Osteoblast (primary cell): ENCODE measurements at regions not wholly inside any gene's neighbourhood (a gene's known extent, or its start where the extent isn't known, plus 50 kb on each side); places are given as distances from the start of the nearest gene placed in this dataset.
"Not testable (repeated sequence)": the region's sequence is repeated elsewhere in the genome, so short reads cannot be mapped to it uniquely, and the experiment has no call there.

ENCODE experiments used
- DNase-seq: peaks from one replicate; pipeline ENCODE4 v3.0.0; 2011; ENCODE audit warnings: low spot score, mixed read lengths; ENCODE audit not compliant: insufficient read length; ENCODE audit errors: missing footprints
- H2AFZ ChIP-seq: 2 replicates; pipeline ENCODE4 v1.6.0; 2011; ENCODE audit warnings: mild to moderate bottlenecking, low read length
- H3K27ac ChIP-seq: 2 replicates; pipeline ENCODE4 v1.5.1; 2011; ENCODE audit warnings: mild to moderate bottlenecking, low read depth, low read length, moderate library complexity
- H3K27me3 ChIP-seq: 2 replicates; pipeline ENCODE4 v1.6.0; 2012; ENCODE audit warnings: mild to moderate bottlenecking, control low read depth, inconsistent platforms, low read length, moderate library complexity; ENCODE audit not compliant: insufficient read depth
- H3K36me3 ChIP-seq: 2 replicates; pipeline ENCODE4 v1.5.1; 2011; ENCODE audit warnings: mild to moderate bottlenecking, low read length, control low read depth, moderate library complexity; ENCODE audit not compliant: insufficient read depth
- H3K4me1 ChIP-seq: 2 replicates; pipeline ENCODE4 v1.5.1; 2011; ENCODE audit warnings: mild to moderate bottlenecking, low read length, control low read depth, moderate library complexity; ENCODE audit not compliant: insufficient read depth
- H3K4me2 ChIP-seq: 2 replicates; pipeline ENCODE4 v1.6.0; 2011; ENCODE audit warnings: mild to moderate bottlenecking, low read length; ENCODE audit not compliant: insufficient read depth
- H3K4me3 ChIP-seq: fragments of 200-600 bp; sonication (generic); 3 replicates; pipeline ENCODE4 v1.5.1; 2012; ENCODE audit warnings: mild to moderate bottlenecking, low read length, inconsistent platforms; ENCODE audit not compliant: insufficient read depth
- H3K79me2 ChIP-seq: 2 replicates; pipeline ENCODE4 v1.6.0; 2012; ENCODE audit warnings: mild to moderate bottlenecking, low read length, control low read depth, inconsistent platforms; ENCODE audit not compliant: insufficient read depth
- H3K9me3 ChIP-seq: 2 replicates; pipeline ENCODE4 v1.5.1; 2011; ENCODE audit warnings: low read depth, low read length, control low read depth
- H4K20me1 ChIP-seq: 2 replicates; pipeline ENCODE4 v1.6.0; 2012; ENCODE audit warnings: mild to moderate bottlenecking, low read length, control low read depth; ENCODE audit not compliant: insufficient read depth

GRCh38 chr7:63555226-63555994 is 443.2 kb upstream of the ZNF722 start:
- H3K4me2 ChIP-seq, H3K79me2 ChIP-seq, H3K4me1 ChIP-seq, H3K9me3 ChIP-seq, H2AFZ ChIP-seq, H3K36me3 ChIP-seq, H3K27ac ChIP-seq, H3K4me3 ChIP-seq, H4K20me1 ChIP-seq, H3K27me3 ChIP-seq, DNase-seq: not testable (repeated sequence)

GRCh38 chr7:63556223-63556622 is 442.4 kb upstream of the ZNF722 start:
- H3K79me2 ChIP-seq, H3K27ac ChIP-seq, H3K4me2 ChIP-seq, H3K9me3 ChIP-seq, H4K20me1 ChIP-seq, H3K4me3 ChIP-seq, H3K36me3 ChIP-seq, DNase-seq, H3K27me3 ChIP-seq, H2AFZ ChIP-seq, H3K4me1 ChIP-seq: not testable (repeated sequence)

- not testable (repeated sequence) for H3K4me3 ChIP-seq, H3K4me1 ChIP-seq, DNase-seq, H3K4me2 ChIP-seq, H4K20me1 ChIP-seq, H3K27me3 ChIP-seq, H3K79me2 ChIP-seq, H3K36me3 ChIP-seq, H3K9me3 ChIP-seq, H2AFZ ChIP-seq, H3K27ac ChIP-seq
These were observed 439.6 kb upstream of the ZNF722 start for GRCh38 chr7:63559016-63559415.

DNA sequence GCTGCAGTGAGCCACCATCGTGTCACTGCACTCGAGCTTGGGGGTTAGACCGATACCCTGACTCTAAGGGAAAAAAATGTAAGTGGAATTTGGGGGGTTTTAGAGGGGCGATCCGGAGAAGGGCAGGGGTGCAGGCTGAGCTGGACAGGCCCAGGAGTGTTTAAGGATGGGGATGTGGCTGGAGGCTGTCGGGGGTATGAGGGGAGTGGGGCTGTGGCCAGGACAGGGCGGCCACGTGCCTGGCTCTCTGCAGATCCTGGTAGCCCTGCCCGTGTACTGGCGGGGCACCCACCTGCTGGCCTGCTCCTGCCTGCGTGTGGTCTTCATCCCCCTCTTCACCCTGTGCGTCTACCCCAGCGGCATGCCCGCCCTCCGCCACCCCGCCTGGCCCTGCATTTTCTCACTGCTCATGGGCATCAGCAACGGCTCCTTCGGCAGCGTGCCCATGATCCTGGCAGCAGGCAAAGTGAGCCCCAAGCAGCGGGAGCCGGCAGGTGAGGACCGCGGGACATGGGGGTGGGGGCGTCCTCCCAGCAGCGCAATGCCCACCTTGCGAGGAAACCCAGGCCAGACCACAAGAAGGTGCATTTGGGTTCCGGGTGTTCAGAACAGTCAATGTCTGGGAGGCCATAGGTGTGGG is 438.7 kb upstream of the ZNF722 start:
- H3K79me2 ChIP-seq, H3K36me3 ChIP-seq, H2AFZ ChIP-seq, H3K27ac ChIP-seq, H3K4me1 ChIP-seq, H3K4me2 ChIP-seq, H4K20me1 ChIP-seq, H3K9me3 ChIP-seq, H3K4me3 ChIP-seq, H3K27me3 ChIP-seq: not testable (repeated sequence)
- DNase-seq: peak; percentile 90

GRCh38 chr7:63561911-63562310 is 436.7 kb upstream of the ZNF722 start:
- not testable (repeated sequence) for H3K4me2 ChIP-seq, H3K9me3 ChIP-seq, H3K27ac ChIP-seq, H3K36me3 ChIP-seq, H4K20me1 ChIP-seq, H2AFZ ChIP-seq, H3K79me2 ChIP-seq, DNase-seq, H3K4me1 ChIP-seq, H3K27me3 ChIP-seq, H3K4me3 ChIP-seq

- H2AFZ ChIP-seq, H3K36me3 ChIP-seq, H3K27me3 ChIP-seq, H3K4me2 ChIP-seq, H3K4me1 ChIP-seq, H3K79me2 ChIP-seq, H3K9me3 ChIP-seq, H4K20me1 ChIP-seq, H3K4me3 ChIP-seq, H3K27ac ChIP-seq, DNase-seq: not testable (repeated sequence)
These were observed 436.1 kb upstream of the ZNF722 start for GRCh38 chr7:63562364-63563060.

DNA sequence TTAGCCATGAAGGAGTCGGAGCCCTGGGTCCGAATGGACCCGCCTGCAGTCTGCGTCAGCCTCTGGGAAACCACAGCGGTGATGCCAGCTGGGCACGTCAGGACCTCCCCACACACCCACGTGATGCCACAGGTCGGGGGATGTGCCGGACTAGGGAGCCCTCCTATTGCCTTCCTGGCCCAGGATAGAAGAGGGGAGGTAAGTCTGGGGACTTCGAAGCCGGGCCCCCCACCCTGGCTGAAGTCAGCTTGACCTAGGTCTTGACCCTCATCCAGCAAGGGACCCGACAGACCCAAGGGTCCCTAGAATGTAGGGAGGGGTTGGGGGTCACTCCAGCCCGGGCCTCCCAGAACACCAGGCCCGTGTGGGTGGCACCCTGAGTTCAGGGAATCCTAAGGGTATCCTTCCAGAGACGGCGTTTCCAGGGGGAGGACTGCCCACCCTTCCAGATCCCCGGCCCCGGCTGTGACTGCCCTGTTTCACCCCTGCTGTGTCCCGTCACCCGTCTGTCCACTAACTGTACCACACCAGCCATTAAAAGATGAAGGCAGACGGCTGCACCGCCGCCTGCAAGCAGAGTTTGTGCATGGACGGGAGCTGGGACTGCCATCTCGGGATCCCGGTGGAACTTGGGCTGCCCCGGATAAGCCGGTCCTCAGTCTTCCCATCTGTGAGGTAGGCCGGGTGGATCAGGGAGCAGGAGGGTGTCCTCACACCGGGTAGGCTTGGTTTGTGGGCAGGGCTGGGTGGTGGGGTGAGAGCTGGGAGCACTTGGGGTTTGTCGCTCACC is 435.3 kb upstream of the ZNF722 start:
- not testable (repeated sequence) for H3K27ac ChIP-seq, H3K9me3 ChIP-seq, H3K4me1 ChIP-seq, H2AFZ ChIP-seq, H4K20me1 ChIP-seq, H3K4me3 ChIP-seq, H3K36me3 ChIP-seq, H3K79me2 ChIP-seq, H3K27me3 ChIP-seq, H3K4me2 ChIP-seq, DNase-seq

DNA sequence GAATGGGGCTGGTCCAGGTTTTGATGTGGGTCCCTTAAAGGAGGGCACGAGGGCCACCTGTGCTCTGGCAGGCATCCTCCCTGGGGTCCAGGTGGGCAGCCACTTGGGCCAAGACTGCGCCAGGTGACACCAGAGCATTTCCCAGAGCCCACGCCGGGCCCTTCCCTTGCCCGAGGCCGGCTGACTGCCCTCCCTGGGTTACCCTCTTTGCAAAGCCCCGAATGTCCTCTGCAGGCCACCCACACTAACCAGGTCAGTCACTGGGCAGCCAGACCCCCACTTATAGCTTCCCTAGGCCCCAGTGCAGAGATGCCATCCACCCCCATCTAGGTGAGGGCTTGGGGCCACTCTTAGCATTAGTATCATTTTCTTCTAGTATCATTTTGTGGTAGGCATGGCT is 433.8 kb upstream of the ZNF722 start:
- H3K79me2 ChIP-seq, H3K4me3 ChIP-seq, H3K36me3 ChIP-seq, H3K4me2 ChIP-seq, H3K27ac ChIP-seq, DNase-seq, H4K20me1 ChIP-seq, H2AFZ ChIP-seq, H3K9me3 ChIP-seq, H3K27me3 ChIP-seq, H3K4me1 ChIP-seq: not testable (repeated sequence)
